Upper lobe of left lung (tissue), 6 donors: ENCODE measurements at regions not wholly inside any gene's neighbourhood (a gene's known extent, or its start where the extent isn't known, plus 50 kb on each side); places are given as distances from the start of the nearest gene placed in this dataset.

ENCODE experiments used
- ATAC-seq, 2 donors: fragments of 200-7000 bp; cut with Tn5 transposase; one replicate each; pipeline ENCODE4 v1.9.1; 2022; ENCODE audit warnings: mild to moderate bottlenecking in 2 of 2, moderate library complexity in 2 of 2; ENCODE audit not compliant: low FRiP score in 2 of 2
- DNase-seq, 2 donors: peaks; one replicate each; pipeline ENCODE4 v3.0.0-alpha.2; 2019 to 2020
- H3K27ac ChIP-seq, 4 donors: fragments of 200-600 bp; sonication (generic); one replicate each; pipeline ENCODE4 v1.5.1; 2016 to 2019
- H3K27me3 ChIP-seq, 4 donors: fragments of 200-600 bp; sonication (generic); one replicate each; pipeline ENCODE4 v1.5.1; 2017 to 2019
- H3K36me3 ChIP-seq, 4 donors: fragments of 200-600 bp; sonication (generic); one replicate each; pipeline ENCODE4 v1.5.1; 2016 to 2019
- H3K4me1 ChIP-seq, 4 donors: fragments of 200-600 bp; sonication (generic); one replicate each; pipeline ENCODE4 v1.5.1; 2018 to 2019
- H3K4me3 ChIP-seq, 4 donors: fragments of 200-600 bp; sonication (generic); one replicate each; pipeline ENCODE4 v1.5.1; 2017 to 2019; ENCODE audit warnings: mild to moderate bottlenecking in 2 of 4, moderate library complexity in 1 of 4
- H3K9me3 ChIP-seq, 4 donors: fragments of 200-600 bp; sonication (generic); one replicate each; pipeline ENCODE4 v1.5.1; 2018 to 2019
- CTCF ChIP-seq, 6 experiments: fragments of 450-650 bp in 4 of 6; fragments of 200-600 bp in 2 of 6; sonication (generic) in 2 of 6; IDR thresholded peaks; one replicate each; pipeline ENCODE4 v1.5.1; 2016 to 2019; ENCODE audit warnings: antibody characterized with exemption in 6 of 6
- EP300 ChIP-seq, 4 donors: sonication (generic); formaldehyde crosslinking; IDR thresholded peaks; one replicate each; pipeline ENCODE4 v1.5.1; 2017; ENCODE audit warnings: antibody characterized with exemption in 4 of 4, control low read depth in 2 of 4
- POLR2A ChIP-seq, 4 donors: fragments of 450-650 bp; IDR thresholded peaks; one replicate each; pipeline ENCODE4 v1.5.1; 2016 to 2017; ENCODE audit warnings: antibody characterized with exemption in 4 of 4, mild to moderate bottlenecking in 2 of 4
- POLR2AphosphoS5 ChIP-seq, 2 donors: sonication (generic); formaldehyde crosslinking; IDR thresholded peaks; one replicate each; pipeline ENCODE4 v1.5.1; 2017; ENCODE audit warnings: antibody characterized with exemption in 2 of 2
- WGBS, 2 donors: methylation state at CpG; one replicate each; pipeline ENCODE4 v1.1.5; 2017 to 2018; 5-methylcytosine and 5-hydroxymethylcytosine counted together
- donor health status: DM: no; HTN: no; CAD: no; lungs with moderate emphysema.
- donor health status: DM: no; HTN: yes; CAD: no; lungs with severe emphysema.

GRCh38 chr2:78051480-78051879 lies 529.3 kb upstream of the LRRTM4 start:
- Histone ChIP-seq H3K4me1 (no peaks in the 10 kb centered on the region), H3K27me3 (no peaks in the 10 kb centered on the region), H3K4me3 (no peak overlapping the region), H3K9me3 (peaks cover 0 to 24% (median 0%) of the 10 kb centered on the region in 4 donors), H3K36me3 (no peaks in the 10 kb centered on the region), H3K27ac (no peak overlapping the region)
- DNase-seq (no peak), ATAC-seq (no peak)
- 84 to 85% methylated on average over 5 of the region's 5 CpGs for WGBS, 2 donors
- TF ChIP-seq POLR2A (IDR thresholded peaks at IDR 0.05): no peak
- TF ChIP-seq EP300 (IDR thresholded peaks at IDR 0.05): no peak
- no peak for TF ChIP-seq CTCF (IDR thresholded peaks at IDR 0.05)
- no peak for TF ChIP-seq POLR2AphosphoS5 (IDR thresholded peaks at IDR 0.05)

GRCh38 chr2:78056976-78057375 lies 534.8 kb upstream of the LRRTM4 start:
- Histone ChIP-seq H3K27ac (no peak overlapping the region), H3K27me3 (no peaks in the 10 kb centered on the region), H3K9me3 (peaks cover 0 to 14% (median 0%) of the 10 kb centered on the region in 4 donors), H3K4me3 (no peak overlapping the region), H3K36me3 (no peaks in the 10 kb centered on the region), H3K4me1 (no peaks in the 10 kb centered on the region)
- ATAC-seq (no peak), DNase-seq (no peak)
- TF ChIP-seq POLR2A (IDR thresholded peaks at IDR 0.05): no peak
- TF ChIP-seq POLR2AphosphoS5 (IDR thresholded peaks at IDR 0.05): no peak

- DNase-seq (no peak), ATAC-seq (no peak)
- Histone ChIP-seq H3K27ac (no peak overlapping the region), H3K9me3 (no peaks in the 10 kb centered on the region), H3K4me1 (no peaks in the 10 kb centered on the region), H3K36me3 (no peaks in the 10 kb centered on the region), H3K4me3 (no peak overlapping the region), H3K27me3 (no peaks in the 10 kb centered on the region)
- TF ChIP-seq EP300 (IDR thresholded peaks at IDR 0.05) (no peak), CTCF (IDR thresholded peaks at IDR 0.05) (no peak), POLR2A (IDR thresholded peaks at IDR 0.05) (no peak), POLR2AphosphoS5 (IDR thresholded peaks at IDR 0.05) (no peak)
- 86% methylated on average over 2 of the region's 2 CpGs; no CpG with 5 or more reads in 1 of the 2 donors for WGBS, 2 donors
Measured at GRCh38 chr2:78061301-78061700, 539.1 kb upstream of the LRRTM4 start.

GRCh38 chr2:78061732-78062131 lies 539.6 kb upstream of the LRRTM4 start:
- DNase-seq (no peak), ATAC-seq (no peak)
- Histone ChIP-seq H3K36me3 (no peaks in the 10 kb centered on the region), H3K9me3 (no peaks in the 10 kb centered on the region), H3K27ac (no peak overlapping the region), H3K4me3 (no peak overlapping the region), H3K4me1 (no peaks in the 10 kb centered on the region), H3K27me3 (no peaks in the 10 kb centered on the region)
- TF ChIP-seq EP300 (IDR thresholded peaks at IDR 0.05) (no peak), CTCF (IDR thresholded peaks at IDR 0.05) (no peak), POLR2A (IDR thresholded peaks at IDR 0.05) (no peak), POLR2AphosphoS5 (IDR thresholded peaks at IDR 0.05) (no peak)
- WGBS, 2 donors: 87 to 89% methylated on average over 4 to 5 of the region's 5 CpGs

- ATAC-seq (no peak), DNase-seq (no peak)
- 84 to 87% methylated on average over 2 of the region's 2 CpGs for WGBS, 2 donors
- H3K27me3 ChIP-seq: no peaks in the 10 kb centered on the region
- no peaks in the 10 kb centered on the region for H3K9me3 ChIP-seq
- TF ChIP-seq EP300 (IDR thresholded peaks at IDR 0.05): no peak
- TF ChIP-seq POLR2A (IDR thresholded peaks at IDR 0.05): no peak
- no peak for TF ChIP-seq POLR2AphosphoS5 (IDR thresholded peaks at IDR 0.05)
- TF ChIP-seq CTCF (IDR thresholded peaks at IDR 0.05): no peak
- H3K36me3 ChIP-seq: no peaks in the 10 kb centered on the region
- no peak overlapping the region for H3K27ac ChIP-seq
- no peaks in the 10 kb centered on the region for H3K4me1 ChIP-seq
- no peak overlapping the region for H3K4me3 ChIP-seq
Measured at GRCh38 chr2:78063246-78064020, 541.3 kb upstream of the LRRTM4 start.
